ENCODE measurements at regions not wholly inside any gene's neighbourhood (a gene's known extent, or its start where the extent isn't known, plus 50 kb on each side); places are given as distances from the start of the nearest gene placed in this dataset.

GRCh38 chr10:117673230-117674010 is 130.9 kb downstream of the EMX2 start:
- no peak for DNase-seq

- DNase-seq, result no peak
Observed at GRCh38 chr10:117674201-117674600, 131.7 kb downstream of the EMX2 start.

GRCh38 chr10:117674646-117675045 is 132.1 kb downstream of the EMX2 start:
- DNase-seq, result no peak

GRCh38 chr10:117675514-117676055 is 133.0 kb downstream of the EMX2 start:
- DNase-seq, result no peak

GRCh38 chr10:117677239-117677638 is 134.7 kb downstream of the EMX2 start:
- no peak for DNase-seq

GRCh38 chr10:117677890-117678500 is 135.4 kb downstream of the EMX2 start:
- no peak for DNase-seq

GRCh38 chr10:117680601-117681000 is 138.1 kb downstream of the EMX2 start:
- DNase-seq, result no peak

GRCh38 chr10:117681104-117681503 is 138.6 kb downstream of the EMX2 start:
- DNase-seq, result no peak

- DNase-seq, result no peak
Observed at GRCh38 chr10:117684046-117684610, 141.6 kb downstream of the EMX2 start.

GRCh38 chr10:117684672-117685211 is 142.2 kb downstream of the EMX2 start:
- DNase-seq, result no peak

GRCh38 chr10:117685431-117685830 is 142.9 kb downstream of the EMX2 start:
- no peak for DNase-seq

- DNase-seq, result no peak
Observed at GRCh38 chr10:117686606-117687005, 144.1 kb downstream of the EMX2 start.

GRCh38 chr10:117688358-117688757 is 145.8 kb downstream of the EMX2 start:
- no peak for DNase-seq

GRCh38 chr10:117689566-117689965 is 147.0 kb downstream of the EMX2 start:
- DNase-seq, result no peak

- no peak for DNase-seq
Observed at GRCh38 chr10:117690359-117690758, 147.8 kb downstream of the EMX2 start.

- DNase-seq, result no peak
Observed at GRCh38 chr10:117694190-117694589, 151.6 kb downstream of the EMX2 start.

- no peak for DNase-seq
Observed at GRCh38 chr10:117697402-117697801, 154.9 kb downstream of the EMX2 start.

- no peak for DNase-seq
Observed at GRCh38 chr10:117698809-117699208, 156.3 kb downstream of the EMX2 start.

GRCh38 chr10:117699436-117700075 is 157.0 kb downstream of the EMX2 start:
- DNase-seq, result no peak

- no peak for DNase-seq
Observed at GRCh38 chr10:117710181-117710798, 167.7 kb downstream of the EMX2 start.

GRCh38 chr10:117716889-117717288 is 174.3 kb downstream of the EMX2 start:
- no peak for DNase-seq

All from NCI-H187 (cell line).